ENCODE measurements at regions not wholly inside any gene's neighbourhood (a gene's known extent, or its start where the extent isn't known, plus 50 kb on each side); places are given as distances from the start of the nearest gene placed in this dataset.

GRCh38 chr14:98926146-98926545 is 345.9 kb downstream of the BCL11B start:
- Histone ChIP-seq H3K4ac (ENCODE audit: low read depth, low read length) (no peak overlapping the region), H3K79me2 (ENCODE audit: control insufficient read depth, insufficient read depth, low read length, poor library complexity) (no peaks in the 10 kb centered on the region), H4K12ac (ENCODE audit: low read depth, low read length) (no peak overlapping the region), H2BK120ac (ENCODE audit: insufficient read depth, low read length, poor library complexity) (no peak overlapping the region), H2BK5ac (ENCODE audit: low read depth, low read length, poor library complexity) (no peak overlapping the region), H3K9ac (ENCODE audit: low read length) (no peak overlapping the region), H3K9me3 (ENCODE audit: insufficient read depth, low read depth, low read length) (peaks cover 3% of the 10 kb centered on the region), H3K23ac (ENCODE audit: low read length) (no peak overlapping the region), H3K14ac (ENCODE audit: low read length) (no peak overlapping the region), H3K4me3 (ENCODE audit: low read depth, low read length) (peak overlapping the region; percentile 46), H4K8ac (ENCODE audit: low read depth, low read length) (no peak overlapping the region), H3K79me1 (ENCODE audit: low read length) (no peaks in the 10 kb centered on the region), H3K27ac (ENCODE audit: low read depth, low read length) (no peak overlapping the region), H3K36me3 (ENCODE audit: control insufficient read depth in 1 of 2, insufficient read depth in 2 of 2, low read length in 2 of 2) (no peaks in the 10 kb centered on the region), H3K18ac (ENCODE audit: low read length) (no peak overlapping the region), H3K4me2 (ENCODE audit: low read length) (no peak overlapping the region), H3K4me1 (ENCODE audit: control insufficient read depth in 1 of 2, insufficient read depth in 2 of 2, low read length in 2 of 2) (no peaks in the 10 kb centered on the region), H4K91ac (ENCODE audit: low read depth, low read length) (no peak overlapping the region), H2BK12ac (ENCODE audit: low read length) (no peak overlapping the region), H2AFZ (ENCODE audit: insufficient read depth, low read length, poor library complexity) (no peak overlapping the region), H3K27me3 (ENCODE audit: insufficient read depth, low read length) (no peaks in the 10 kb centered on the region), H2AK5ac (ENCODE audit: low read length) (no peak overlapping the region)
- WGBS (ENCODE audit: extremely low coverage, insufficient coverage, insufficient read length), result no CpG with 5 or more reads among the region's 11 CpGs
- DNase-seq, result no peak

DNA sequence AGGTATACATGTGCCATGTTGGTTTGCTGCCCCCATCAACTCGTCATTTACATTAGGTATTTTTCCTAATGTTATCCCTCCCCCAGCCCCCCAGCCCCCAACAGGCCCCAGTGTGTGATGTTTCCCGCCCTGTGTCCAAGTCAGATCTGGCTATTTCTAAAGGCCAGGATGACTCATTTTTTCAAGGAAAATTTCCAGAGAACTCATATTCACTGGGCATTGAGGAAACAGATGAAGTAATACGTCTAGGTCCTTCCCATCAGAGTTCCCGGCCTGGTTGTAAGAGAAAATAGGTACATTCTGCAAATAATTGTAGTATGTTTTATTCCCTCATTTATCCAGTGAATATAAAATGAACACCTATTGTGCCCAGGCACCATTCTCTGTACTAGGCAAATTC is 345.2 kb downstream of the BCL11B start:
- H2AFZ ChIP-seq (ENCODE audit: insufficient read depth, low read length, poor library complexity), result no peak overlapping the region
- H3K4ac ChIP-seq (ENCODE audit: low read depth, low read length), result no peak overlapping the region
- H3K4me3 ChIP-seq (ENCODE audit: low read depth, low read length), result no peak overlapping the region
- no peak overlapping the region for H4K91ac ChIP-seq (ENCODE audit: low read depth, low read length)
- H3K79me1 ChIP-seq (ENCODE audit: low read length), result no peaks in the 10 kb centered on the region
- H2BK120ac ChIP-seq (ENCODE audit: insufficient read depth, low read length, poor library complexity), result no peak overlapping the region
- no peak overlapping the region for H2BK12ac ChIP-seq (ENCODE audit: low read length)
- no peak overlapping the region for H3K23ac ChIP-seq (ENCODE audit: low read length)
- WGBS (ENCODE audit: extremely low coverage, insufficient coverage, insufficient read length), result no CpG with 5 or more reads among the region's 4 CpGs
- H3K4me1 ChIP-seq (ENCODE audit: control insufficient read depth in 1 of 2, insufficient read depth in 2 of 2, low read length in 2 of 2), result no peaks in the 10 kb centered on the region
- H4K8ac ChIP-seq (ENCODE audit: low read depth, low read length), result no peak overlapping the region
- peaks cover 3% of the 10 kb centered on the region for H3K9me3 ChIP-seq (ENCODE audit: insufficient read depth, low read depth, low read length)
- H2AK5ac ChIP-seq (ENCODE audit: low read length), result no peak overlapping the region
- no peak overlapping the region for H3K18ac ChIP-seq (ENCODE audit: low read length)
- H3K36me3 ChIP-seq (ENCODE audit: control insufficient read depth in 1 of 2, insufficient read depth in 2 of 2, low read length in 2 of 2), result no peaks in the 10 kb centered on the region
- no peak for DNase-seq
- H3K14ac ChIP-seq (ENCODE audit: low read length), result no peak overlapping the region
- no peak overlapping the region for H4K12ac ChIP-seq (ENCODE audit: low read depth, low read length)
- no peaks in the 10 kb centered on the region for H3K79me2 ChIP-seq (ENCODE audit: control insufficient read depth, insufficient read depth, low read length, poor library complexity)
- H2BK5ac ChIP-seq (ENCODE audit: low read depth, low read length, poor library complexity), result no peak overlapping the region
- H3K4me2 ChIP-seq (ENCODE audit: low read length), result no peak overlapping the region
- H3K27me3 ChIP-seq (ENCODE audit: insufficient read depth, low read length), result no peaks in the 10 kb centered on the region
- no peak overlapping the region for H3K9ac ChIP-seq (ENCODE audit: low read length)
- no peak overlapping the region for H3K27ac ChIP-seq (ENCODE audit: low read depth, low read length)

GRCh38 chr14:98927986-98928385 is 344.0 kb downstream of the BCL11B start:
- no peak for DNase-seq
- no peak overlapping the region for H3K14ac ChIP-seq (ENCODE audit: low read length)
- no peak overlapping the region for H2BK120ac ChIP-seq (ENCODE audit: insufficient read depth, low read length, poor library complexity)
- no peaks in the 10 kb centered on the region for H3K4me1 ChIP-seq (ENCODE audit: control insufficient read depth in 1 of 2, insufficient read depth in 2 of 2, low read length in 2 of 2)
- no peak overlapping the region for H2AFZ ChIP-seq (ENCODE audit: insufficient read depth, low read length, poor library complexity)
- H4K8ac ChIP-seq (ENCODE audit: low read depth, low read length), result no peak overlapping the region
- H3K4ac ChIP-seq (ENCODE audit: low read depth, low read length), result no peak overlapping the region
- no peak overlapping the region for H3K4me2 ChIP-seq (ENCODE audit: low read length)
- no peaks in the 10 kb centered on the region for H3K79me2 ChIP-seq (ENCODE audit: control insufficient read depth, insufficient read depth, low read length, poor library complexity)
- no peak overlapping the region for H4K12ac ChIP-seq (ENCODE audit: low read depth, low read length)
- no peak overlapping the region for H3K4me3 ChIP-seq (ENCODE audit: low read depth, low read length)
- H3K9me3 ChIP-seq (ENCODE audit: insufficient read depth, low read depth, low read length), result peaks cover 3% of the 10 kb centered on the region
- no peak overlapping the region for H3K18ac ChIP-seq (ENCODE audit: low read length)
- WGBS (ENCODE audit: extremely low coverage, insufficient coverage, insufficient read length), result no CpG with 5 or more reads among the region's 9 CpGs
- H4K91ac ChIP-seq (ENCODE audit: low read depth, low read length), result no peak overlapping the region
- no peak overlapping the region for H2AK5ac ChIP-seq (ENCODE audit: low read length)
- H2BK5ac ChIP-seq (ENCODE audit: low read depth, low read length, poor library complexity), result no peak overlapping the region
- H3K23ac ChIP-seq (ENCODE audit: low read length), result no peak overlapping the region
- H3K9ac ChIP-seq (ENCODE audit: low read length), result no peak overlapping the region
- H3K27ac ChIP-seq (ENCODE audit: low read depth, low read length), result no peak overlapping the region
- H2BK12ac ChIP-seq (ENCODE audit: low read length), result no peak overlapping the region
- no peaks in the 10 kb centered on the region for H3K36me3 ChIP-seq (ENCODE audit: control insufficient read depth in 1 of 2, insufficient read depth in 2 of 2, low read length in 2 of 2)
- no peaks in the 10 kb centered on the region for H3K79me1 ChIP-seq (ENCODE audit: low read length)
- H3K27me3 ChIP-seq (ENCODE audit: insufficient read depth, low read length), result no peaks in the 10 kb centered on the region

DNA sequence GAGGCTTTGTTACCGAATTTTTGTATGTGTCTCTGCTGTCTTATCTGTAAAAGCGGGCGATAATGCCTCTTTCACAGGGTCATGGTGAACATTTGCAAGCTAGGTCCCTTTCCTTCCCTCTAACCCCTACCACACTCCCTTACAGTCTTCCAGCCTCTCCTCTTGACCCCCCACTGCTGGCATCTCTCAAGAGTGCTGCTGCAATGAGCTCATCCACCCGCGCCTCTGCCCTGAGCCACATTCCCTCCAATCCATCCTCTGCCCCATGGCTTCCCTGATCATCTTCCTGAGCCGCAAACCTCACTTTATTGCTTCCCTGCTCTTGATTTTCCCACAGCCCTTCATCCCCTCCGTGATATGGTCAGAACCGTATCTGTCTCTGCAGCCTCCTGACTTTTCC is 343.6 kb downstream of the BCL11B start:
- no CpG with 5 or more reads among the region's 8 CpGs for WGBS (ENCODE audit: extremely low coverage, insufficient coverage, insufficient read length)

More for the DNA sequence above, 343.6 kb downstream of the BCL11B start:
- H3K18ac ChIP-seq (ENCODE audit: low read length), result no peak overlapping the region
- H3K27ac ChIP-seq (ENCODE audit: low read depth, low read length), result no peak overlapping the region
- DNase-seq, result no peak
- H3K9me3 ChIP-seq (ENCODE audit: insufficient read depth, low read depth, low read length), result peaks cover 3% of the 10 kb centered on the region
- H4K12ac ChIP-seq (ENCODE audit: low read depth, low read length), result no peak overlapping the region
- no peak overlapping the region for H4K91ac ChIP-seq (ENCODE audit: low read depth, low read length)
- no peak overlapping the region for H3K9ac ChIP-seq (ENCODE audit: low read length)
- no peak overlapping the region for H3K23ac ChIP-seq (ENCODE audit: low read length)
- no peak overlapping the region for H2AK5ac ChIP-seq (ENCODE audit: low read length)
- no peaks in the 10 kb centered on the region for H3K79me1 ChIP-seq (ENCODE audit: low read length)
- H2AFZ ChIP-seq (ENCODE audit: insufficient read depth, low read length, poor library complexity), result no peak overlapping the region
- H2BK12ac ChIP-seq (ENCODE audit: low read length), result no peak overlapping the region
- no peak overlapping the region for H2BK5ac ChIP-seq (ENCODE audit: low read depth, low read length, poor library complexity)
- no peaks in the 10 kb centered on the region for H3K27me3 ChIP-seq (ENCODE audit: insufficient read depth, low read length)
- no peaks in the 10 kb centered on the region for H3K4me1 ChIP-seq (ENCODE audit: control insufficient read depth in 1 of 2, insufficient read depth in 2 of 2, low read length in 2 of 2)
- H3K4me2 ChIP-seq (ENCODE audit: low read length), result no peak overlapping the region
- H3K14ac ChIP-seq (ENCODE audit: low read length), result no peak overlapping the region
- no peak overlapping the region for H3K4me3 ChIP-seq (ENCODE audit: low read depth, low read length)
- H3K4ac ChIP-seq (ENCODE audit: low read depth, low read length), result no peak overlapping the region
- H4K8ac ChIP-seq (ENCODE audit: low read depth, low read length), result no peak overlapping the region
- no peaks in the 10 kb centered on the region for H3K79me2 ChIP-seq (ENCODE audit: control insufficient read depth, insufficient read depth, low read length, poor library complexity)
- H2BK120ac ChIP-seq (ENCODE audit: insufficient read depth, low read length, poor library complexity), result no peak overlapping the region
- no peaks in the 10 kb centered on the region for H3K36me3 ChIP-seq (ENCODE audit: control insufficient read depth in 1 of 2, insufficient read depth in 2 of 2, low read length in 2 of 2)
